ENCODE measurements at regions not wholly inside any gene's neighbourhood (a gene's known extent, or its start where the extent isn't known, plus 50 kb on each side); places are given as distances from the start of the nearest gene placed in this dataset.

DNA sequence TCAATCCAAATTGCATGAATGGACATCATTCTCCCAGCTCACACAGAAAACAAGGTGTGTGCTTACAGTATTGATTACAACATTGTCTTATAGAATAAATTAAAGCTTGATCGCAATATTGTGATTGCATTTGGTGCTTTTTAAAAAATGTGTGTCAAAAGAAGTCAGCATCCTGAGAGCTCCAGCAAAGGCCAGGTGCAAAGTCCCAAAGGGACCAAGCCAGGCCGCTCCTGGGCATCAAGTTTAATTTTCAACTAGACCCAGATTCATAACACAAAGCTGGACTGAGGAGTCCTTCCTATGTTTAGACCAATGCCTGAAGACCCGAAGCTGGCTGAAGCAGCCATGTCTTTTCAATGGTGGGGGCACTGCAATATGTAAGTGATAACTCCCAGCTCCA, 295.6 kb downstream of the IRX2 start:
- Histone ChIP-seq H3K36me3 (ENCODE audit: control insufficient read depth, low read length) (no peaks in the 10 kb centered on the region), H3K9me3 (ENCODE audit: control insufficient read depth, insufficient read depth, low read length) (no peaks in the 10 kb centered on the region), H3K4me1 (ENCODE audit: control insufficient read depth, low read length) (no peaks in the 10 kb centered on the region), H3K9me2 (replicated peaks; ENCODE audit: control insufficient read depth, low read length) (no peaks in the 10 kb centered on the region), H4K20me1 (ENCODE audit: control insufficient read depth, insufficient read depth, low read depth, low read length) (no peaks in the 10 kb centered on the region), H3F3A (ENCODE audit: control insufficient read depth, insufficient read depth) (no peaks in the 10 kb centered on the region), H3K27me3 (ENCODE audit: control insufficient read depth, low read length) (no peaks in the 10 kb centered on the region), H3K79me2 (ENCODE audit: control insufficient read depth, low read length) (no peaks in the 10 kb centered on the region), H3K4me2 (ENCODE audit: low read length) (no peak overlapping the region), H3K27ac (ENCODE audit: low read depth, low read length) (no peak overlapping the region), H3K4me3 (ENCODE audit: low read length) (no peak overlapping the region)
- no peak for TF ChIP-seq EZH2phosphoT487 (IDR thresholded peaks at IDR 0.05; ENCODE audit: borderline replicate concordance, low read length)
- no peak for TF ChIP-seq CTCF (IDR thresholded peaks at IDR 0.05; ENCODE audit: low read depth, low read length, poor library complexity, severe bottlenecking)

GRCh38 chr5:2454876-2455275, 296.6 kb downstream of the IRX2 start:
- TF ChIP-seq EZH2phosphoT487 (IDR thresholded peaks at IDR 0.05; ENCODE audit: borderline replicate concordance, low read length) (no peak), CTCF (IDR thresholded peaks at IDR 0.05; ENCODE audit: low read depth, low read length, poor library complexity, severe bottlenecking) (no peak)

DNA sequence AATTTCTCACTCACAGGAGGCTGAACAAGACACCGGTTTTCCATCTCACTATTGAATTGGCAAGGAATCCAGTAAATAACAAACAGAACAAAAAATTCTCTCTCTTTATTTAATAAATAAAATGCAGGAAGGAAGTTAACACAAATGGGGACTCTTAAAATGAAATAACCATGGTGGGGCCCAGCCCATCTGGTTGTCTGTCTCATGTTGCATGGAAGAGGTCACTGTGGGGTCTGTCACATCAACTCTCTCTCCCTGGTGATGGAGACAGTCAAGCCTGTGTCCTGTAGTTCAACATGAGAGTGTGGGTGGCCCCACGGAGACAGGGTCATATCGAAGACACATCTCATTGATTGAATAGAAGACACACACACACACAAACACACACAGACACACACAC, 297.7 kb downstream of the IRX2 start:
- no peaks in the 10 kb centered on the region for H4K20me1 ChIP-seq (ENCODE audit: control insufficient read depth, insufficient read depth, low read depth, low read length)
- H3K36me3 ChIP-seq (ENCODE audit: control insufficient read depth, low read length) = no peaks in the 10 kb centered on the region
- no peaks in the 10 kb centered on the region for H3K4me1 ChIP-seq (ENCODE audit: control insufficient read depth, low read length)
- H3F3A ChIP-seq (ENCODE audit: control insufficient read depth, insufficient read depth) = no peaks in the 10 kb centered on the region
- H3K27ac ChIP-seq (ENCODE audit: low read depth, low read length) = no peak overlapping the region
- no peak overlapping the region for H3K4me2 ChIP-seq (ENCODE audit: low read length)
- no peaks in the 10 kb centered on the region for H3K27me3 ChIP-seq (ENCODE audit: control insufficient read depth, low read length)
- H3K9me2 ChIP-seq (replicated peaks; ENCODE audit: control insufficient read depth, low read length) = no peaks in the 10 kb centered on the region
- no peaks in the 10 kb centered on the region for H3K79me2 ChIP-seq (ENCODE audit: control insufficient read depth, low read length)
- H3K9me3 ChIP-seq (ENCODE audit: control insufficient read depth, insufficient read depth, low read length) = no peaks in the 10 kb centered on the region
- no peak overlapping the region for H3K4me3 ChIP-seq (ENCODE audit: low read length)
- TF ChIP-seq CTCF (IDR thresholded peaks at IDR 0.05; ENCODE audit: low read depth, low read length, poor library complexity, severe bottlenecking) = no peak
- no peak for TF ChIP-seq EZH2phosphoT487 (IDR thresholded peaks at IDR 0.05; ENCODE audit: borderline replicate concordance, low read length)

More at GRCh38 chr5:2454876-2455275, 296.6 kb downstream of the IRX2 start:
- H3K9me3 ChIP-seq (ENCODE audit: control insufficient read depth, insufficient read depth, low read length) = no peaks in the 10 kb centered on the region
- no peaks in the 10 kb centered on the region for H3K4me1 ChIP-seq (ENCODE audit: control insufficient read depth, low read length)
- no peaks in the 10 kb centered on the region for H3K36me3 ChIP-seq (ENCODE audit: control insufficient read depth, low read length)
- no peaks in the 10 kb centered on the region for H3K27me3 ChIP-seq (ENCODE audit: control insufficient read depth, low read length)
- H4K20me1 ChIP-seq (ENCODE audit: control insufficient read depth, insufficient read depth, low read depth, low read length) = no peaks in the 10 kb centered on the region
- H3K79me2 ChIP-seq (ENCODE audit: control insufficient read depth, low read length) = no peaks in the 10 kb centered on the region
- no peaks in the 10 kb centered on the region for H3F3A ChIP-seq (ENCODE audit: control insufficient read depth, insufficient read depth)
- no peak overlapping the region for H3K4me3 ChIP-seq (ENCODE audit: low read length)
- no peak overlapping the region for H3K27ac ChIP-seq (ENCODE audit: low read depth, low read length)
- no peak overlapping the region for H3K4me2 ChIP-seq (ENCODE audit: low read length)
- H3K9me2 ChIP-seq (replicated peaks; ENCODE audit: control insufficient read depth, low read length) = no peaks in the 10 kb centered on the region

GRCh38 chr5:2451100-2451499, 300.4 kb downstream of the IRX2 start:
- Histone ChIP-seq H3K9me3 (ENCODE audit: control insufficient read depth, insufficient read depth, low read length) (no peaks in the 10 kb centered on the region; the same call in 1 of the 2 replicates), H3K79me2 (ENCODE audit: control insufficient read depth, low read length) (no peaks in the 10 kb centered on the region), H3K27ac (ENCODE audit: low read depth, low read length) (no peak overlapping the region), H4K20me1 (ENCODE audit: control insufficient read depth, insufficient read depth, low read depth, low read length) (no peaks in the 10 kb centered on the region), H3K4me1 (ENCODE audit: control insufficient read depth, low read length) (no peaks in the 10 kb centered on the region), H3K4me3 (ENCODE audit: low read length) (no peak overlapping the region), H3F3A (ENCODE audit: control insufficient read depth, insufficient read depth) (no peaks in the 10 kb centered on the region), H3K9me2 (replicated peaks; ENCODE audit: control insufficient read depth, low read length) (no peaks in the 10 kb centered on the region), H3K4me2 (ENCODE audit: low read length) (no peak overlapping the region), H3K36me3 (ENCODE audit: control insufficient read depth, low read length) (no peaks in the 10 kb centered on the region), H3K27me3 (ENCODE audit: control insufficient read depth, low read length) (no peaks in the 10 kb centered on the region)
- TF ChIP-seq CTCF (IDR thresholded peaks at IDR 0.05; ENCODE audit: low read depth, low read length, poor library complexity, severe bottlenecking) (no peak), EZH2phosphoT487 (IDR thresholded peaks at IDR 0.05; ENCODE audit: borderline replicate concordance, low read length) (no peak)

Measured in DOHH2 (cell line).